AG04450 (cell line): ENCODE measurements at regions not wholly inside any gene's neighbourhood (a gene's known extent, or its start where the extent isn't known, plus 50 kb on each side); places are given as distances from the start of the nearest gene placed in this dataset.

Source experiments
- CTCF ChIA-PET: fragments of 300-600, 350-600 bp; formaldehyde crosslinking; extraction: SDS; loops from one replicate; lab custom pipeline; 2022; ENCODE audit warnings: antibody characterized with exemption, inconsistent platforms; lab: Charles Lee
- POLR2A ChIA-PET: fragments of 350-600 bp; formaldehyde crosslinking; extraction: SDS; loops from one replicate; lab custom pipeline; 2021; ENCODE audit warnings: antibody characterized with exemption, inconsistent platforms; lab: Yijun Ruan, JAX
- DNase-seq: peaks from one replicate; pipeline ENCODE4 v3.0.0-alpha.2; 2011; ENCODE audit warnings: low read depth, low spot score
- H3K27ac ChIP-seq: one replicate; pipeline ENCODE4 v1.5.1; 2012; ENCODE audit warnings: low read depth, low read length, control low read depth
- H3K27me3 ChIP-seq: one replicate; pipeline ENCODE4 v1.6.0; 2012; ENCODE audit warnings: low read length; ENCODE audit not compliant: control insufficient read depth, insufficient read depth
- H3K4me3 ChIP-seq: 2 replicates; pipeline ENCODE4 v1.5.1; 2011; ENCODE audit warnings: mild to moderate bottlenecking, low read depth, low read length, control low read depth
- H3K9me3 ChIP-seq: 2 replicates; pipeline ENCODE4 v1.5.1; 2012; ENCODE audit warnings: low read length; ENCODE audit not compliant: control insufficient read depth, insufficient read depth
- TF ChIP-seq, protein P1 (sequence below): IDR thresholded peaks from 2 replicates; pipeline ENCODE4 v1.5.1; 2011; ENCODE audit warnings: low read depth, low read length, control low read depth, inconsistent platforms

GRCh38 chr2:40851661-40852060 is 399.8 kb upstream of the SLC8A1 start:
- CTCF ChIA-PET: no interaction called here
- Histone ChIP-seq H3K4me3 (no peak overlapping the region), H3K27me3 (no peaks in the 10 kb centered on the region), H3K27ac (no peak overlapping the region), H3K9me3 (no peaks in the 10 kb centered on the region)
- no peak for DNase-seq
- POLR2A ChIA-PET: no interaction called here
- TF ChIP-seq, protein P1, sequence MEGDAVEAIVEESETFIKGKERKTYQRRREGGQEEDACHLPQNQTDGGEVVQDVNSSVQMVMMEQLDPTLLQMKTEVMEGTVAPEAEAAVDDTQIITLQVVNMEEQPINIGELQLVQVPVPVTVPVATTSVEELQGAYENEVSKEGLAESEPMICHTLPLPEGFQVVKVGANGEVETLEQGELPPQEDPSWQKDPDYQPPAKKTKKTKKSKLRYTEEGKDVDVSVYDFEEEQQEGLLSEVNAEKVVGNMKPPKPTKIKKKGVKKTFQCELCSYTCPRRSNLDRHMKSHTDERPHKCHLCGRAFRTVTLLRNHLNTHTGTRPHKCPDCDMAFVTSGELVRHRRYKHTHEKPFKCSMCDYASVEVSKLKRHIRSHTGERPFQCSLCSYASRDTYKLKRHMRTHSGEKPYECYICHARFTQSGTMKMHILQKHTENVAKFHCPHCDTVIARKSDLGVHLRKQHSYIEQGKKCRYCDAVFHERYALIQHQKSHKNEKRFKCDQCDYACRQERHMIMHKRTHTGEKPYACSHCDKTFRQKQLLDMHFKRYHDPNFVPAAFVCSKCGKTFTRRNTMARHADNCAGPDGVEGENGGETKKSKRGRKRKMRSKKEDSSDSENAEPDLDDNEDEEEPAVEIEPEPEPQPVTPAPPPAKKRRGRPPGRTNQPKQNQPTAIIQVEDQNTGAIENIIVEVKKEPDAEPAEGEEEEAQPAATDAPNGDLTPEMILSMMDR: no peak

GRCh38 chr2:40859617-40860016 is 407.7 kb upstream of the SLC8A1 start:
- ChIA-PET POLR2A (no interaction called here), CTCF (no interaction called here)
- Histone ChIP-seq H3K4me3 (no peak overlapping the region), H3K27me3 (no peaks in the 10 kb centered on the region), H3K9me3 (no peaks in the 10 kb centered on the region), H3K27ac (no peak overlapping the region)
- DNase-seq: no peak
- TF ChIP-seq, protein P1: no peak

GRCh38 chr2:40867829-40868228 is 415.9 kb upstream of the SLC8A1 start:
- no peak for DNase-seq
- POLR2A ChIA-PET: no interaction called here

GRCh38 chr2:40872580-40872979 is 420.7 kb upstream of the SLC8A1 start:
- ChIA-PET POLR2A (no interaction called here), CTCF (no interaction called here)
- Histone ChIP-seq H3K27me3 (no peaks in the 10 kb centered on the region), H3K4me3 (no peak overlapping the region), H3K9me3 (no peaks in the 10 kb centered on the region), H3K27ac (no peak overlapping the region)
- no peak for DNase-seq
- TF ChIP-seq, protein P1: no peak

More at GRCh38 chr2:40867829-40868228, 415.9 kb upstream of the SLC8A1 start:
- CTCF ChIA-PET: no interaction called here
- Histone ChIP-seq H3K4me3 (no peak overlapping the region), H3K27me3 (no peaks in the 10 kb centered on the region), H3K27ac (no peak overlapping the region), H3K9me3 (no peaks in the 10 kb centered on the region)
- TF ChIP-seq, protein P1: no peak

- Histone ChIP-seq H3K9me3 (no peaks in the 10 kb centered on the region), H3K4me3 (no peak overlapping the region), H3K27me3 (no peaks in the 10 kb centered on the region), H3K27ac (no peak overlapping the region)
- TF ChIP-seq, protein P1: no peak
- DNase-seq: no peak
- CTCF ChIA-PET: no interaction called here
- POLR2A ChIA-PET: no interaction called here
Measured at GRCh38 chr2:40874380-40874779, 422.5 kb upstream of the SLC8A1 start.
